DND-41 (cell line): ENCODE measurements at regions not wholly inside any gene's neighbourhood (a gene's known extent, or its start where the extent isn't known, plus 50 kb on each side); places are given as distances from the start of the nearest gene placed in this dataset.
"Not testable (repeated sequence)": the region's sequence is repeated elsewhere in the genome, so short reads cannot be mapped to it uniquely, and the experiment has no call there.

ENCODE experiments used
- ATAC-seq: fragments of 200-7000 bp; cut with Tn5 transposase; 3 replicates; pipeline ENCODE4 v1.9.1; 2021; ENCODE audit warnings: low read depth; ENCODE audit not compliant: insufficient read depth
- DNase-seq: peaks from one replicate; pipeline ENCODE4 v3.0.0-alpha.2; 2020
- H2AFZ ChIP-seq: 2 replicates; pipeline ENCODE4 v1.6.0; 2012; ENCODE audit warnings: low read depth, low read length
- H3K27ac ChIP-seq: 2 replicates; pipeline ENCODE4 v1.5.1; 2012; ENCODE audit warnings: low read length, inconsistent platforms
- H3K27me3 ChIP-seq: fragments of 200-600 bp; sonication (generic); 2 replicates; pipeline ENCODE4 v1.6.0; 2012; ENCODE audit warnings: low read length, mild to moderate bottlenecking, inconsistent platforms; ENCODE audit not compliant: insufficient read depth, poor library complexity
- H3K36me3 ChIP-seq: 2 replicates; pipeline ENCODE4 v1.5.1; 2012; ENCODE audit warnings: low read length, inconsistent platforms; ENCODE audit not compliant: insufficient read depth
- H3K4me1 ChIP-seq: 2 replicates; pipeline ENCODE4 v1.5.1; 2012; ENCODE audit warnings: mild to moderate bottlenecking, low read length; ENCODE audit not compliant: insufficient read depth
- H3K4me2 ChIP-seq: 2 replicates; pipeline ENCODE4 v1.6.0; 2012; ENCODE audit warnings: mild to moderate bottlenecking, moderate library complexity, low read length, inconsistent platforms; ENCODE audit not compliant: insufficient read depth
- H3K4me3 ChIP-seq, 2 experiments: fragments of 200-600 bp in 1 of 2; shearing (Covaris generic) in 1 of 2; 2 replicates each; pipeline ENCODE4 v1.5.1; 2012 to 2016; ENCODE audit warnings: inconsistent platforms in 2 of 2, low read length in 2 of 2, mild to moderate bottlenecking in 2 of 2, low read depth in 1 of 2, moderate library complexity in 1 of 2
- H3K79me2 ChIP-seq: 2 replicates; pipeline ENCODE4 v1.6.0; 2012; ENCODE audit warnings: low read length, inconsistent platforms; ENCODE audit not compliant: insufficient read depth
- H3K9ac ChIP-seq: 2 replicates; pipeline ENCODE4 v1.6.0; 2012; ENCODE audit warnings: low read depth, mild to moderate bottlenecking, inconsistent platforms, low read length, moderate library complexity
- H3K9me3 ChIP-seq: 2 replicates; pipeline ENCODE4 v1.5.1; 2012; ENCODE audit warnings: low read length, moderate library complexity, mild to moderate bottlenecking, inconsistent platforms; ENCODE audit not compliant: insufficient read depth, severe bottlenecking
- H4K20me1 ChIP-seq: 2 replicates; pipeline ENCODE4 v1.6.0; 2012; ENCODE audit warnings: low read length; ENCODE audit not compliant: insufficient read depth
- EZH2 ChIP-seq: IDR thresholded peaks from 3 replicates; pipeline ENCODE4 v1.6.1; 2012; ENCODE audit warnings: borderline replicate concordance, low read depth, mild to moderate bottlenecking, moderate library complexity, low read length, inconsistent platforms; ENCODE audit not compliant: severe bottlenecking
- TF ChIP-seq, protein P1 (sequence below): IDR thresholded peaks from 2 replicates; pipeline ENCODE4 v1.5.1; 2012; ENCODE audit warnings: borderline replicate concordance, low read length, moderate library complexity, mild to moderate bottlenecking; ENCODE audit not compliant: poor library complexity, severe bottlenecking; ENCODE audit errors: extremely low read depth

DNA sequence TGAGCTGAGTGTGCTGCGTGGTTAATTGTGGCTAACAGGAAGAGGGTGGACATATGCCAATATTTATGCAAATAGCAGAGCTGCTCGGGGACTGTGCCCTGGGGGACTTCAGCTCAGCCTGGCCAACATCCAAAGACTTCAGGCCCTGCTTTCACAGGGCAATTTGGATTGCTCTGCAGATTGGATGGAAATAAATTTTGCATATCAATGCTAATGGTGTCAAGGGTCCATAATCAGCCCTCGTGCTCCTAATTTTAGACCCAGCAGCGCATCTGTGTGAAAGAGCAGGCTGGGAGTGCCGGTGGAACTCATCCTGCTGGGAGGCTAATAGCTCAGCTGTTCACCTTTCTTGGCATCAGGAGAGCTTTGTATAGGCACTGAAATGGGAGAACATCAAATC is 270.1 kb downstream of the TCERG1L start:
- no peak overlapping the region for H3K4me2 ChIP-seq
- no peaks in the 10 kb centered on the region for H3K4me1 ChIP-seq
- TF ChIP-seq, protein P1, sequence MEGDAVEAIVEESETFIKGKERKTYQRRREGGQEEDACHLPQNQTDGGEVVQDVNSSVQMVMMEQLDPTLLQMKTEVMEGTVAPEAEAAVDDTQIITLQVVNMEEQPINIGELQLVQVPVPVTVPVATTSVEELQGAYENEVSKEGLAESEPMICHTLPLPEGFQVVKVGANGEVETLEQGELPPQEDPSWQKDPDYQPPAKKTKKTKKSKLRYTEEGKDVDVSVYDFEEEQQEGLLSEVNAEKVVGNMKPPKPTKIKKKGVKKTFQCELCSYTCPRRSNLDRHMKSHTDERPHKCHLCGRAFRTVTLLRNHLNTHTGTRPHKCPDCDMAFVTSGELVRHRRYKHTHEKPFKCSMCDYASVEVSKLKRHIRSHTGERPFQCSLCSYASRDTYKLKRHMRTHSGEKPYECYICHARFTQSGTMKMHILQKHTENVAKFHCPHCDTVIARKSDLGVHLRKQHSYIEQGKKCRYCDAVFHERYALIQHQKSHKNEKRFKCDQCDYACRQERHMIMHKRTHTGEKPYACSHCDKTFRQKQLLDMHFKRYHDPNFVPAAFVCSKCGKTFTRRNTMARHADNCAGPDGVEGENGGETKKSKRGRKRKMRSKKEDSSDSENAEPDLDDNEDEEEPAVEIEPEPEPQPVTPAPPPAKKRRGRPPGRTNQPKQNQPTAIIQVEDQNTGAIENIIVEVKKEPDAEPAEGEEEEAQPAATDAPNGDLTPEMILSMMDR: no peak
- no peak for TF ChIP-seq EZH2
- no peak overlapping the region for H2AFZ ChIP-seq
- no peak overlapping the region for H3K9ac ChIP-seq
- no peak overlapping the region for H3K4me3 ChIP-seq
- no peaks in the 10 kb centered on the region for H3K79me2 ChIP-seq
- no peaks in the 10 kb centered on the region for H4K20me1 ChIP-seq
- DNase-seq (no peak), ATAC-seq (no peak)
- H3K36me3 ChIP-seq: no peaks in the 10 kb centered on the region
- H3K27me3 ChIP-seq: no peaks in the 10 kb centered on the region
- no peaks in the 10 kb centered on the region for H3K9me3 ChIP-seq
- H3K27ac ChIP-seq: no peak overlapping the region

DNA sequence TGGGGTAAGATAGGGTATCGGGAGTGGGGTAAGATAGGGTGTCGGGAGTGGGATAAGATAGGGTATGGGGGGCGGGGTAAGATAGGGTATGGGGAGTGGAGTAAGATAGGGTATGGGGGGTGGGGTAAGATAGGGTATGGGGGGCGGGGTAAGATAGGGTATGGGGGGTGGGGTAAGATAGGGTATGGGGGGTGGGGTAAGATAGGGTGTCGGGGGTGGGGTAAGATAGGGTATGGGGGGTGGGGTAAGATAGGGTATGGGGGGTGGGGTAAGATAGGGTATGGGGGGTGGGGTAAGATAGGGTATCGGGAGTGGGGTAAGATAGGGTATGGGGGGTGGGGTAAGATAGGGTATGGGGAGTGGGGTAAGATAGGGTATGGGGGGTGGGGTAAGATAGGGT is 269.5 kb downstream of the TCERG1L start:
- not testable (repeated sequence) for H3K36me3 ChIP-seq, H3K27me3 ChIP-seq, DNase-seq, H3K79me2 ChIP-seq, H2AFZ ChIP-seq, H3K27ac ChIP-seq, H3K4me2 ChIP-seq, ATAC-seq, H3K9ac ChIP-seq, H3K9me3 ChIP-seq, H3K4me3 ChIP-seq, H3K4me1 ChIP-seq, H4K20me1 ChIP-seq
